Astrocyte (in vitro differentiated cells and primary cell): ENCODE measurements at regions not wholly inside any gene's neighbourhood (a gene's known extent, or its start where the extent isn't known, plus 50 kb on each side); places are given as distances from the start of the nearest gene placed in this dataset.

Experiments
- DNase-seq: peaks from one replicate; pipeline ENCODE4 v3.0.0-alpha.2; 2010; ENCODE audit warnings: low read depth
- FAIRE-seq: peaks from 2 replicates; lab custom pipeline; 2011; peaks lifted over from hg19 to GRCh38; lab: Jason Lieb, UNC
- H2AFZ ChIP-seq: 2 replicates; pipeline ENCODE4 v1.6.0; 2012; ENCODE audit warnings: low read depth, low read length, inconsistent platforms
- H3K27ac ChIP-seq: 2 replicates; pipeline ENCODE4 v1.5.1; 2011; ENCODE audit warnings: low read depth, low read length, inconsistent platforms
- H3K27me3 ChIP-seq: 2 replicates; pipeline ENCODE4 v1.6.0; 2011; ENCODE audit warnings: low read length, inconsistent platforms; ENCODE audit not compliant: insufficient read depth
- H3K36me3 ChIP-seq: 2 replicates; pipeline ENCODE4 v1.5.1; 2011; ENCODE audit warnings: low read length, inconsistent platforms; ENCODE audit not compliant: insufficient read depth
- H3K4me1 ChIP-seq: 2 replicates; pipeline ENCODE4 v1.5.1; 2011; ENCODE audit warnings: low read length, inconsistent platforms; ENCODE audit not compliant: insufficient read depth
- H3K4me2 ChIP-seq: 2 replicates; pipeline ENCODE4 v1.6.0; 2012; ENCODE audit warnings: low read length, inconsistent platforms
- H3K4me3 ChIP-seq: 2 replicates; pipeline ENCODE4 v1.5.1; 2011; ENCODE audit warnings: low read depth, mild to moderate bottlenecking, low read length, inconsistent platforms; ENCODE audit not compliant: insufficient read depth
- H3K79me2 ChIP-seq: 2 replicates; pipeline ENCODE4 v1.6.0; 2012; ENCODE audit warnings: mild to moderate bottlenecking, low read length, inconsistent platforms; ENCODE audit not compliant: insufficient read depth
- H3K9ac ChIP-seq: 2 replicates; pipeline ENCODE4 v1.6.0; 2012; ENCODE audit warnings: mild to moderate bottlenecking, low read length, inconsistent platforms
- H3K9me3 ChIP-seq: 2 replicates; pipeline ENCODE4 v1.5.1; 2012; ENCODE audit warnings: low read depth, mild to moderate bottlenecking, low read length, inconsistent platforms; ENCODE audit not compliant: insufficient read depth
- H4K20me1 ChIP-seq: 2 replicates; pipeline ENCODE4 v1.6.0; 2012; ENCODE audit warnings: low read length, inconsistent platforms; ENCODE audit not compliant: insufficient read depth
- H3K27ac Mint-ChIP-seq: one replicate; pipeline ENCODE4 v1.8.0; 2021; ENCODE audit warnings: mild to moderate bottlenecking, mixed read lengths; ENCODE audit not compliant: unreplicated experiment
- H3K27me3 Mint-ChIP-seq: one replicate; pipeline ENCODE4 v1.8.0; 2021; ENCODE audit warnings: low read depth, mixed read lengths; ENCODE audit not compliant: unreplicated experiment
- H3K36me3 Mint-ChIP-seq: one replicate; pipeline ENCODE4 v1.8.0; 2021; ENCODE audit warnings: low read depth, mixed read lengths; ENCODE audit not compliant: unreplicated experiment
- H3K4me1 Mint-ChIP-seq: one replicate; pipeline ENCODE4 v1.8.0; 2021; ENCODE audit warnings: low read depth, mixed read lengths; ENCODE audit not compliant: unreplicated experiment
- H3K4me3 Mint-ChIP-seq: one replicate; pipeline ENCODE4 v1.8.0; 2021; ENCODE audit warnings: mild to moderate bottlenecking, moderate library complexity, mixed read lengths; ENCODE audit not compliant: unreplicated experiment
- H3K9me3 Mint-ChIP-seq: one replicate; pipeline ENCODE4 v1.8.0; 2021; ENCODE audit warnings: mild to moderate bottlenecking, mixed read lengths; ENCODE audit not compliant: unreplicated experiment
- EZH2 ChIP-seq: IDR thresholded peaks from 2 replicates; pipeline ENCODE4 v1.6.1; 2012; ENCODE audit warnings: mild to moderate bottlenecking, low read length, inconsistent platforms; ENCODE audit not compliant: insufficient read depth
- TF ChIP-seq, protein P1 (sequence below): IDR thresholded peaks from 2 replicates; pipeline ENCODE4 v1.5.1; 2011; ENCODE audit warnings: low read depth, mild to moderate bottlenecking, inconsistent platforms, low read length, moderate library complexity; ENCODE audit not compliant: insufficient read depth

DNA sequence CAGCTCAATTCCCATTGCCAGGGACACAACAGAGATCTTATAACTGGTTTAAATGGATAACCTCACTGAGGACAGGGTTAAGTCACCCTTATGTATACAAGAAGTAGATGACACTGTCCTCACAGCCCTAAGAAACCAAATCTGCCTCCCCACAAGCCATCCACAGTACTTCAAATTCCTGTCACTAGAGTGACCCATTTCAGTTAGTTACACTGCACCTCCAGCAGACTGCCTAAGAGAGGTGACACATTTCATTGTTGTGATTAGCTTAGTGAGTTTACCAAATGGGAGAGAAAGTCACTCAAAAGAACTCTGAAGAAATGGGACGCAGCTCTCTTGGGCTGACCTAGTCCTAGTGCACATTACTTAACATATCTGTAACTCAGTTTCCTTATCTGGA is 53.6 kb upstream of the HTR1A start:
- Mint-ChIP-seq H3K4me3 (no peak overlapping the region), H3K4me1 (no peaks in the 10 kb centered on the region), H3K9me3 (no peaks in the 10 kb centered on the region), H3K27me3 (no peaks in the 10 kb centered on the region), H3K27ac (no peak overlapping the region), H3K36me3 (no peaks in the 10 kb centered on the region)
- Histone ChIP-seq H2AFZ (no peak overlapping the region), H3K27me3 (no peaks in the 10 kb centered on the region), H3K9me3 (no peaks in the 10 kb centered on the region), H3K9ac (no peak overlapping the region), H4K20me1 (no peaks in the 10 kb centered on the region), H3K4me3 (no peak overlapping the region), H3K36me3 (no peaks in the 10 kb centered on the region), H3K27ac (no peak overlapping the region), H3K4me1 (no peaks in the 10 kb centered on the region), H3K79me2 (no peaks in the 10 kb centered on the region), H3K4me2 (no peak overlapping the region)
- TF ChIP-seq, protein P1, sequence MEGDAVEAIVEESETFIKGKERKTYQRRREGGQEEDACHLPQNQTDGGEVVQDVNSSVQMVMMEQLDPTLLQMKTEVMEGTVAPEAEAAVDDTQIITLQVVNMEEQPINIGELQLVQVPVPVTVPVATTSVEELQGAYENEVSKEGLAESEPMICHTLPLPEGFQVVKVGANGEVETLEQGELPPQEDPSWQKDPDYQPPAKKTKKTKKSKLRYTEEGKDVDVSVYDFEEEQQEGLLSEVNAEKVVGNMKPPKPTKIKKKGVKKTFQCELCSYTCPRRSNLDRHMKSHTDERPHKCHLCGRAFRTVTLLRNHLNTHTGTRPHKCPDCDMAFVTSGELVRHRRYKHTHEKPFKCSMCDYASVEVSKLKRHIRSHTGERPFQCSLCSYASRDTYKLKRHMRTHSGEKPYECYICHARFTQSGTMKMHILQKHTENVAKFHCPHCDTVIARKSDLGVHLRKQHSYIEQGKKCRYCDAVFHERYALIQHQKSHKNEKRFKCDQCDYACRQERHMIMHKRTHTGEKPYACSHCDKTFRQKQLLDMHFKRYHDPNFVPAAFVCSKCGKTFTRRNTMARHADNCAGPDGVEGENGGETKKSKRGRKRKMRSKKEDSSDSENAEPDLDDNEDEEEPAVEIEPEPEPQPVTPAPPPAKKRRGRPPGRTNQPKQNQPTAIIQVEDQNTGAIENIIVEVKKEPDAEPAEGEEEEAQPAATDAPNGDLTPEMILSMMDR, result no peak
- TF ChIP-seq EZH2, result no peak
- no peak for FAIRE-seq
- no peak for DNase-seq
